SU-DHL-6 (cell line): ENCODE measurements at regions not wholly inside any gene's neighbourhood (a gene's known extent, or its start where the extent isn't known, plus 50 kb on each side); places are given as distances from the start of the nearest gene placed in this dataset.

Source experiments
- H2AFZ ChIP-seq: fragments of 200-600 bp; sonication (generic); 2 replicates; pipeline ENCODE4 v1.6.1; 2014; ENCODE audit warnings: low read depth, mild to moderate bottlenecking, moderate library complexity, mixed read lengths, antibody characterized with exemption, low read length; ENCODE audit not compliant: severe bottlenecking
- H3F3A ChIP-seq: fragments of 200-600 bp; shearing (Covaris generic); 2 replicates; pipeline ENCODE4 v1.6.0; 2016; ENCODE audit warnings: antibody characterized with exemption, mild to moderate bottlenecking; ENCODE audit not compliant: insufficient read depth
- H3K27ac ChIP-seq: fragments of 200-600 bp; sonication (generic); 2 replicates; pipeline ENCODE4 v1.5.1; 2016; ENCODE audit warnings: low read depth, mild to moderate bottlenecking, low read length, moderate library complexity, mixed read lengths
- H3K27me3 ChIP-seq: fragments of 200-600 bp; sonication (generic), shearing (Covaris generic); 2 replicates; pipeline ENCODE4 v1.6.0; 2014; ENCODE audit warnings: mild to moderate bottlenecking, low read length
- H3K36me3 ChIP-seq: fragments of 200-600 bp; sonication (generic); 2 replicates; pipeline ENCODE4 v1.6.1; 2014; ENCODE audit warnings: mild to moderate bottlenecking, low read length, mixed read lengths
- H3K4me2 ChIP-seq: fragments of 300-600, 200-600 bp; shearing (Covaris generic), sonication (generic); 2 replicates; pipeline ENCODE4 v1.6.0; 2014; ENCODE audit warnings: low read length, low read depth, mild to moderate bottlenecking; ENCODE audit not compliant: poor library complexity, severe bottlenecking
- H3K4me3 ChIP-seq: fragments of 200-600 bp; sonication (generic); 2 replicates; pipeline ENCODE4 v1.5.1; 2014; ENCODE audit warnings: antibody characterized with exemption, low read length, mild to moderate bottlenecking, mixed read lengths; ENCODE audit not compliant: insufficient read depth, poor library complexity, severe bottlenecking
- H3K79me2 ChIP-seq: fragments of 200-600 bp; sonication (generic); 2 replicates; pipeline ENCODE4 v1.6.1; 2014; ENCODE audit warnings: mild to moderate bottlenecking, low read length, moderate library complexity; ENCODE audit not compliant: insufficient read depth
- H3K9ac ChIP-seq: fragments of 200-600 bp; sonication (generic); 2 replicates; pipeline ENCODE4 v1.7.0; 2014; ENCODE audit warnings: mild to moderate bottlenecking, low read length
- H3K9me2 ChIP-seq: fragments of 200-600 bp; sonication (generic); replicated peaks from 2 replicates; pipeline ENCODE4 v1.6.1; 2014; ENCODE audit warnings: low read length; ENCODE audit not compliant: insufficient read depth
- H3K9me3 ChIP-seq: fragments of 200-600 bp; sonication (generic); 2 replicates; pipeline ENCODE4 v1.6.1; 2014; ENCODE audit warnings: low read length, mixed read lengths; ENCODE audit not compliant: insufficient read depth
- H4K20me1 ChIP-seq: fragments of 200-600 bp; sonication (generic); 2 replicates; pipeline ENCODE4 v1.6.1; 2014; ENCODE audit warnings: low read depth, mild to moderate bottlenecking, antibody characterized with exemption, low read length, moderate library complexity, mixed read lengths
- CTCF ChIP-seq: fragments of 200-600 bp; sonication (generic); IDR thresholded peaks from one replicate; pipeline ENCODE4 v1.5.1; 2017; ENCODE audit warnings: antibody characterized with exemption, mild to moderate bottlenecking, low read length, moderate library complexity; ENCODE audit not compliant: insufficient read depth, poor library complexity, severe bottlenecking
- EZH2phosphoT487 ChIP-seq: fragments of 200-600 bp; sonication (generic), shearing (Covaris generic); conservative IDR thresholded peaks from 2 replicates; pipeline ENCODE4 v1.6.1; 2018; ENCODE audit warnings: mild to moderate bottlenecking, antibody characterized with exemption, low read length, moderate library complexity, mixed read lengths

- Histone ChIP-seq H3K4me3 (no peak overlapping the region), H3K4me2 (no peak overlapping the region), H3K9me3 (peaks cover 11% of the 10 kb centered on the region; the same call in 1 of the 2 replicates), H4K20me1 (no peaks in the 10 kb centered on the region), H3K27me3 (no peaks in the 10 kb centered on the region), H3K27ac (no peak overlapping the region), H3F3A (no peaks in the 10 kb centered on the region), H2AFZ (no peak overlapping the region), H3K9me2 (no peaks in the 10 kb centered on the region), H3K79me2 (no peaks in the 10 kb centered on the region), H3K9ac (no peak overlapping the region), H3K36me3 (no peaks in the 10 kb centered on the region)
- TF ChIP-seq CTCF (no peak), EZH2phosphoT487 (no peak)
Measured at GRCh38 chr14:97827746-97828145, 1030.6 kb downstream of the VRK1 start.

GRCh38 chr14:97832776-97833175 is 1035.6 kb downstream of the VRK1 start:
- no peak overlapping the region for H3K4me2 ChIP-seq
- H3K9ac ChIP-seq: no peak overlapping the region
- no peaks in the 10 kb centered on the region for H3K79me2 ChIP-seq
- no peaks in the 10 kb centered on the region for H3F3A ChIP-seq
- no peak overlapping the region for H3K4me3 ChIP-seq
- H3K27ac ChIP-seq: no peak overlapping the region
- no peaks in the 10 kb centered on the region for H4K20me1 ChIP-seq
- TF ChIP-seq CTCF (no peak), EZH2phosphoT487 (no peak)
- H3K36me3 ChIP-seq: no peaks in the 10 kb centered on the region
- no peak overlapping the region for H2AFZ ChIP-seq
- H3K9me3 ChIP-seq: no peaks in the 10 kb centered on the region
- H3K27me3 ChIP-seq: no peaks in the 10 kb centered on the region
- H3K9me2 ChIP-seq: no peaks in the 10 kb centered on the region

GRCh38 chr14:97838986-97839385 is 1041.8 kb downstream of the VRK1 start:
- H3K27ac ChIP-seq: no peak overlapping the region
- H2AFZ ChIP-seq: no peak overlapping the region
- H3K9me2 ChIP-seq: no peaks in the 10 kb centered on the region
- H3K27me3 ChIP-seq: no peaks in the 10 kb centered on the region
- no peaks in the 10 kb centered on the region for H3F3A ChIP-seq
- TF ChIP-seq CTCF (no peak), EZH2phosphoT487 (no peak)
- no peak overlapping the region for H3K9ac ChIP-seq
- H3K36me3 ChIP-seq: no peaks in the 10 kb centered on the region
- H3K9me3 ChIP-seq: no peaks in the 10 kb centered on the region
- H3K4me3 ChIP-seq: no peak overlapping the region
- no peaks in the 10 kb centered on the region for H4K20me1 ChIP-seq
- H3K79me2 ChIP-seq: no peaks in the 10 kb centered on the region
- no peak overlapping the region for H3K4me2 ChIP-seq

GRCh38 chr14:97840159-97840558 is 1043.0 kb downstream of the VRK1 start:
- Histone ChIP-seq H3K27ac (no peak overlapping the region), H3K9me2 (no peaks in the 10 kb centered on the region), H3K36me3 (no peaks in the 10 kb centered on the region), H3K4me2 (no peak overlapping the region), H4K20me1 (no peaks in the 10 kb centered on the region), H3F3A (no peaks in the 10 kb centered on the region), H3K27me3 (no peaks in the 10 kb centered on the region), H3K9ac (no peak overlapping the region), H3K9me3 (no peaks in the 10 kb centered on the region), H3K4me3 (no peak overlapping the region), H2AFZ (no peak overlapping the region), H3K79me2 (no peaks in the 10 kb centered on the region)
- no peak for TF ChIP-seq CTCF
- no peak for TF ChIP-seq EZH2phosphoT487
